Coronary artery (tissue), 2 donors: ENCODE measurements at regions not wholly inside any gene's neighbourhood (a gene's known extent, or its start where the extent isn't known, plus 50 kb on each side); places are given as distances from the start of the nearest gene placed in this dataset.

Experiments used
- DNase-seq: peaks from one replicate; pipeline ENCODE4 v3.0.0-alpha.2; 2017; ENCODE audit warnings: low spot score
- H3K27ac ChIP-seq, 2 donors: fragments of 200-600 bp; sonication (generic); one replicate each; pipeline ENCODE4 v1.5.1; 2016 to 2019
- H3K4me3 ChIP-seq: fragments of 200-600 bp; sonication (generic); 2 replicates; pipeline ENCODE4 v1.5.1; 2016; ENCODE audit warnings: mild to moderate bottlenecking, moderate library complexity
- CTCF ChIP-seq: fragments of 200-600 bp; sonication (generic); IDR thresholded peaks from one replicate; pipeline ENCODE4 v1.5.1; 2019; ENCODE audit warnings: antibody characterized with exemption

GRCh38 chr6:126616866-126617265 is 277.0 kb downstream of the CENPW start:
- DNase-seq: no peak
- Histone ChIP-seq H3K27ac (no peak overlapping the region), H3K4me3 (no peak overlapping the region)
- TF ChIP-seq CTCF: no peak

DNA sequence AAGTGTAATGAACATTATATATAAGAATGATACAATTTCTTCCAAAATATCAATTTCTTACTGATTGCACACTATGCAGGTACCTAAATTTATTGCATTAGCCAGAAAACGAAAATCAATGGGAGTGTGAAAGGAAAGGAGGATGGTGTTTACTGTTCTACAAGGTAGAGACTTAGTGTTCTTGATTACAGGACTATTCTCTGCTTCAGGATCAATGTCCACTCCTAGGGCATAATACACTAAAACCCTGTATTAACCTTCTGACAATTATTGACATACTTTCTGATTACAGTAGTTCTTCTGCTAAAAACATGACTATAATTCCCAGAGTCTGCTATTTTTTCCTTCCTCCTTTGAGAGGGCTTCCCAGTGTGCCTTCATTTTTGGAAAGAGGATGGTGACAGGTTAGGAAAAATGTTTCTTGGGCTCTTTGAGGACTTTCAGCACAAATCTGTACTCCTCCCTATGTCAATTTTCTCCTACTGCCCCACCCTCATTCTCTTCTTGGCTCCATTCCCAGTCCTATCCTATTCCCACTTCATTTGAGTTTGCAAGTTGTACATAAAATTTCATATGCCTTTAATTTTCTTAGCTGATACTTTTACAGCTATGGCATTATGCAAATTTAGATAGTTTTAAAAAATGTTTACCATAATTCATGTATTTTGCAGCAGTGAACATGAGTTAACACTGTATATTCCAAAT is 278.9 kb downstream of the CENPW start:
- no peak for DNase-seq
- no peak overlapping the region for H3K4me3 ChIP-seq
- no peak overlapping the region for H3K27ac ChIP-seq
- TF ChIP-seq CTCF: no peak

DNA sequence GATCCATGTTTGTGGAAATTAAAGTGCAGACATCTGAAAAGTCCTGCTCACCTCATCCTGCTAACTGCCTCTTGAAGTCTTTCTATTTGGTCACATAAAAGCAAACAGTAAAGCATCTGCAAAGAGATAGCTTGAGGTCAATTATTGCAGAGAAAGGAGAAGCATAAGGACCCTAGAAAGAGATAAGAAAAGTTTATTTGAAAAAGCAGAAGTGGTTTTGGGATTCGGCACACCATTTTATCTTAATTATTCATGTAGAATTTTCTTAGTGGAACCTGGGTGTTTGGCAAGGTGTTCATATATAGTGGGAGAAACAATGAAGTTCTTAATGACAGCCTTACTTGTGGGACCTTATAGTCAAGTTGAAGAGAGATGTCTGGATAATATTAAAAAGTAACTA is 280.8 kb downstream of the CENPW start:
- no peak overlapping the region for H3K4me3 ChIP-seq
- no peak for DNase-seq
- H3K27ac ChIP-seq: no peak overlapping the region
- no peak for TF ChIP-seq CTCF

DNA sequence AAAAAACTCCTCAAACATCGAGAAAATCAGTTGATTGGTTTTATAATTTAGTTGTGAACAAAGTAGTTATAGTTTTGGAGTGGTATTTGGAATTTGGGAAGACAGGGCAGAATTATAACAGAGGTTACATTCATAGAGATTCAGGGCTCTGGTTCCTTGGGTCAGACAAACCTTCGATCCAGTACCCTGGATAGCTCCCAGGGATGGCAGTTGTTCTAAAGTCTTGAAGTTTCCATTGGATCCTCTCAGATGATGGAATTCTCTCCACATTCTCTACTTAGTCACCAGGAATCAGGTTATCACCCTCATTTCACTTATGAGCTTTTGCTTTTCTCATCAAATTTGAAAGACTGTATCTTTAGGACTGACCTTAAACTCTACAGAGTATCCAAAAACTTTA is 285.1 kb downstream of the CENPW start:
- no peak for TF ChIP-seq CTCF
- Histone ChIP-seq H3K4me3 (no peak overlapping the region), H3K27ac (no peak overlapping the region)
- no peak for DNase-seq

- TF ChIP-seq CTCF: no peak
- no peak for DNase-seq
Measured at GRCh38 chr6:126628125-126628524, 288.2 kb downstream of the CENPW start.

GRCh38 chr6:126631363-126631762 is 291.4 kb downstream of the CENPW start:
- TF ChIP-seq CTCF: no peak
- DNase-seq: no peak
- H3K27ac ChIP-seq: no peak overlapping the region
- no peak overlapping the region for H3K4me3 ChIP-seq

More at GRCh38 chr6:126628125-126628524, 288.2 kb downstream of the CENPW start:
- no peak overlapping the region for H3K27ac ChIP-seq
- H3K4me3 ChIP-seq: no peak overlapping the region

GRCh38 chr6:126632271-126632670 is 292.4 kb downstream of the CENPW start:
- no peak overlapping the region for H3K27ac ChIP-seq
- DNase-seq: no peak
- H3K4me3 ChIP-seq: no peak overlapping the region
- TF ChIP-seq CTCF: no peak
